ENCODE measurements at regions not wholly inside any gene's neighbourhood (a gene's known extent, or its start where the extent isn't known, plus 50 kb on each side); places are given as distances from the start of the nearest gene placed in this dataset.

GRCh38 chr18:78054801-78055200 is 805.2 kb downstream of the GALR1 start:
- no peak for TF ChIP-seq CTCF (IDR thresholded peaks at IDR 0.05; ENCODE audit: low read depth, low read length)
- no peak overlapping the region for H3K4me3 ChIP-seq (ENCODE audit: low read depth, low read length)

DNA sequence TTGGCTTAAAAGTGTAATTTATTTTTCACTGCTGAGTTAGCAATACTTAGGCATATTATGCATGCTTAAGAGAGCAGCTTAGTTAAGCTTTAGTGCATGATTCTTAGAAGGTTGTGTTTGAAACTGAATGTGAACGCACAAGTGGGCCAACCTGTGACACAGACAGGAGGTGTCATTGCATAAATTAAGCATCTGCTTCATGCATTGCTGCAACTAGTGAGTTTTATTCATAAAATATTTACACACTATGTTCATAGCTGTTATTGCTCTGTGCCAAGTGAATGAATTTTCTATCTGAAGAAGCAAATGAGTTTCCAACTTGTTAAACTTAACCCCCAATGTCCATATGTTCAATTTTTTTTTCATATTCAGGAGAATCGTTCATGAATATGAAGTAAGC is 806.4 kb downstream of the GALR1 start:
- no peak overlapping the region for H3K4me3 ChIP-seq (ENCODE audit: low read depth, low read length)
- TF ChIP-seq CTCF (IDR thresholded peaks at IDR 0.05; ENCODE audit: low read depth, low read length) = no peak

DNA sequence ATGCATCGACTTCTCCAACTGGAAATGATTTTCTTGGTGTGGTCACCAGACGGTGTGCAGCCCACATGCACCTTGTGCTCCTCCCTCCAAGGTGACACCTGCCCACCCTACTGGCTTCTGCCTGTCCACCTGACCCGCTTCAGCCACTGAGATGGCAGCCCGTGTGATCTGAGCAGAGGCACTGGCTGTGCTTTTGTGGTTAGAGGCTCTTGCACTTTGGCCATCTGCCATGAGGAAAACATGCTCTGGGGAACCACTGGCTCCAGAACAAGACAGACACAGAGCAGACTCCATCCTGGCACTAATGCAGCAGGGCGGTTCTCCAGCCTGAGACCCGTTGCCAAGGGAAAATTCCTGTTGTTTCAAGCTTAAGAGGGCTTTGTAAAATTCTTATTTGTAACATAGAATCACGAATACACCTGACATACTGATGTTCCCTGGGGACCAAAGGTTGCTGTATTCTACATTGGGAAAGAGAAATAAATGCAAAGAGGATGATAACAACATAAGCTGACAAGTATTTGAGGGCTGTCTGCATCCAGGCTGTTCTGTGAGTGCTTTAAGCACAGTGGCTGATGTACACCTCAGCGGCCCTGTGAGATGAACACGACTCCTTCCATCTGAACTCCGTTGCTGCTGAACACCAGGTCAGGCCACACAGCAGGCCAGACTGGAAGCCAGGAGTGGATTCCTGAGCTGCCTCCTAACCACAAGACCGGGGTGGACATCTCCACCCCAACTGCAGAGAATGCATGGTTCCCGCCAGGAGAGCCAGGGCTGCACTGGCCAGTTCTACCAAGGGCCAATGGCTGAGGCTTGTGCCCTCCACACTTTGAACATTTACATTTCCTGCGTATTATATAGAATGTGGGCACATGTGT is 820.4 kb downstream of the GALR1 start:
- H3K4me3 ChIP-seq (ENCODE audit: low read depth, low read length) = no peak overlapping the region

GRCh38 chr18:78071166-78071710 is 821.6 kb downstream of the GALR1 start:
- TF ChIP-seq CTCF (IDR thresholded peaks at IDR 0.05; ENCODE audit: low read depth, low read length) = no peak
- H3K4me3 ChIP-seq (ENCODE audit: low read depth, low read length) = no peak overlapping the region

More for the DNA sequence above, 820.4 kb downstream of the GALR1 start:
- no peak for TF ChIP-seq CTCF (IDR thresholded peaks at IDR 0.05; ENCODE audit: low read depth, low read length)

DNA sequence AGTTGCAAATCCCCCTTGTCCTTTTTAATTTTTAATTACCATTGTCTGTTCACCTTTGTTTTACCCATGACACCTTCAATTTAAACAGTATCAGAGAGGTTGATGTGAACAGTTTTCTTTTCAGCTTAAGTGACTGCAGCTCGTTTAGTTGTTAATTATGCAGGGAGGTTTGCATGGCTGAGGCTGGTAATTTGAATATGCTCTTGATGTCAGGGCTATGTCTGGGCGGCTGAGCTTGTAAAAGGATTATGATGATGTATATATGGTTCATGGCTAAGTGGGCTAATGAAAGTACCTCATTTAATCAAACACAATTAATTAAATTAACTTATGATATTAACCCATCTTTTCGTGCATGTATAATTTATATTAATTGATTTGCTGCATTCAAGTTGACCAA is 822.1 kb downstream of the GALR1 start:
- TF ChIP-seq CTCF (IDR thresholded peaks at IDR 0.05; ENCODE audit: low read depth, low read length) = no peak

GRCh38 chr18:78072375-78072774 is 822.7 kb downstream of the GALR1 start:
- no peak for TF ChIP-seq CTCF (IDR thresholded peaks at IDR 0.05; ENCODE audit: low read depth, low read length)
- no peak overlapping the region for H3K4me3 ChIP-seq (ENCODE audit: low read depth, low read length)

More for the DNA sequence above, 822.1 kb downstream of the GALR1 start:
- H3K4me3 ChIP-seq (ENCODE audit: low read depth, low read length) = no peak overlapping the region

DNA sequence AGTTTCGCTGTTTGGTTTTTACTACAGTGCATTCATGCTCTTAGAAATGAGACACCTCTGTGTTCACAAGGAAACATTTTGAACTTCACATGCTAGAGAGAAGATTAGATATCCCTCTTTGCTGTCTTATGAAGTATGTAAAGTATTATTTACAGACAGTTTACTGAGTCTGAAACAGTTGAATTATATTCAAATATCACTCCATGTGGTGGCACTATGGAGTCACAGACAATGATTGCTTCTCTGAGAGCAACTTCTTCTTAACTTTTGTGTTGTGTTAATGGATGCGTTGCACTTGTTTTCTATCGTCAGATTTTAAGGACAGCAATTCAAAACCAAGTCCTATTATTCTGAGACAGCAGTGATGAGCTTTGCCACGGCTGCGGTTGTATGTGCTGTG is 823.6 kb downstream of the GALR1 start:
- TF ChIP-seq CTCF (IDR thresholded peaks at IDR 0.05; ENCODE audit: low read depth, low read length) = no peak
- H3K4me3 ChIP-seq (ENCODE audit: low read depth, low read length) = no peak overlapping the region
